ENCODE measurements at regions not wholly inside any gene's neighbourhood (a gene's known extent, or its start where the extent isn't known, plus 50 kb on each side); places are given as distances from the start of the nearest gene placed in this dataset.

- TF ChIP-seq CTCF (IDR thresholded peaks at IDR 0.05 in 8 of 11, conservative IDR thresholded peaks at IDR 0.05 in 3 of 11): no peak
- no peak for TF ChIP-seq POLR2A (IDR thresholded peaks at IDR 0.05)
Observed at GRCh38 chr2:11030036-11030435, 118.3 kb downstream of the KCNF1 start.
